ENCODE measurements at regions not wholly inside any gene's neighbourhood (a gene's known extent, or its start where the extent isn't known, plus 50 kb on each side); places are given as distances from the start of the nearest gene placed in this dataset.

DNA sequence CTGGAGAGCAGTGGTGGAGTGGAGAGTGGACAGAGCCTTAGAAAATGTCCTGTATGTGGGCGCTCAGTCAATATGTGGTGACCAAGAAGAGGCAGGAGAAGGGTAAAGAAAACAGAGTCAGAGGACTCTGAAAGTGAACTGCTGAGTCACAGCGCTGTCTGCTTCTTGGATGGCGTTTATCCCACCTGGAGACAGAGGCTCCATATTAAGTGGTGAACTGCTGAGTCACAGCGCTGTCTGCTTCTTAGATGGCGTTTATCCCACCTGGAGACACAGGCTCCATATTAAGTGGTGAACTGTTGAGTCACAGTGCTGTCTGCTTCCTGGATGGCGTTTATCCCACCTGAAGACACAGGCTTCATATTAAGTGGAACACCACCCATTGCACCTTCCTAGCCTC, 119.3 kb upstream of the RALGAPA2 start:
- Mint-ChIP-seq H3K4me1 (ENCODE audit: low read depth, unreplicated experiment) (no peaks in the 10 kb centered on the region), H3K4me3 (ENCODE audit: unreplicated experiment) (no peak overlapping the region), H3K27ac (ENCODE audit: unreplicated experiment) (no peak overlapping the region), H3K27me3 (ENCODE audit: unreplicated experiment) (peaks cover 2% of the 10 kb centered on the region), H3K36me3 (ENCODE audit: unreplicated experiment) (peaks cover 27% of the 10 kb centered on the region), H3K9me3 (ENCODE audit: unreplicated experiment) (peaks cover 10% of the 10 kb centered on the region)
- no peak for DNase-seq
- TF ChIP-seq, protein P1, sequence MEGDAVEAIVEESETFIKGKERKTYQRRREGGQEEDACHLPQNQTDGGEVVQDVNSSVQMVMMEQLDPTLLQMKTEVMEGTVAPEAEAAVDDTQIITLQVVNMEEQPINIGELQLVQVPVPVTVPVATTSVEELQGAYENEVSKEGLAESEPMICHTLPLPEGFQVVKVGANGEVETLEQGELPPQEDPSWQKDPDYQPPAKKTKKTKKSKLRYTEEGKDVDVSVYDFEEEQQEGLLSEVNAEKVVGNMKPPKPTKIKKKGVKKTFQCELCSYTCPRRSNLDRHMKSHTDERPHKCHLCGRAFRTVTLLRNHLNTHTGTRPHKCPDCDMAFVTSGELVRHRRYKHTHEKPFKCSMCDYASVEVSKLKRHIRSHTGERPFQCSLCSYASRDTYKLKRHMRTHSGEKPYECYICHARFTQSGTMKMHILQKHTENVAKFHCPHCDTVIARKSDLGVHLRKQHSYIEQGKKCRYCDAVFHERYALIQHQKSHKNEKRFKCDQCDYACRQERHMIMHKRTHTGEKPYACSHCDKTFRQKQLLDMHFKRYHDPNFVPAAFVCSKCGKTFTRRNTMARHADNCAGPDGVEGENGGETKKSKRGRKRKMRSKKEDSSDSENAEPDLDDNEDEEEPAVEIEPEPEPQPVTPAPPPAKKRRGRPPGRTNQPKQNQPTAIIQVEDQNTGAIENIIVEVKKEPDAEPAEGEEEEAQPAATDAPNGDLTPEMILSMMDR (IDR thresholded peaks at IDR 0.05; ENCODE audit: partially characterized antibody, unreplicated experiment): no peak

DNA sequence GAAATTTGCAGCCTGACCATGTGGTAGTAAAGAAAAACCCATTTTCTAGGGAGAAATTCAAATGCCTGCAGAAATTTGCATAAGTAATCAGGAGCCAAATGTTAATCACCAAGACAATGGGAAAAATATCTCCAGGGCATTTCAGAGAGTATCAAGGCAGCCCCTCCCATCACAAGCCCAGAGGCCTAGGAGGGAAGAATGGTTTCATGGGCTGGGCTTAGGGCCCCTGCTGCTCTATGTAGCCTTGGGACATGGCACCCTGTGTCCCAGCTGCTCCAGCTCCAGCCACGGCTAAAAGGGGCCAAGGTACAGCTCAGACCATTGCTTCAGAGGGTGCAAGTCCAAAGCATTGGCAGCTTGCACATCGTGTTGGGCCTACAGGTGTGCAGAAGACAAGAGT, 117.2 kb upstream of the RALGAPA2 start:
- H3K4me1 Mint-ChIP-seq (ENCODE audit: low read depth, unreplicated experiment): peaks cover under 1% of the 10 kb centered on the region
- TF ChIP-seq, protein P1 (IDR thresholded peaks at IDR 0.05; ENCODE audit: partially characterized antibody, unreplicated experiment): no peak
- H3K9me3 Mint-ChIP-seq (ENCODE audit: unreplicated experiment): peaks cover 12% of the 10 kb centered on the region
- H3K4me3 Mint-ChIP-seq (ENCODE audit: unreplicated experiment): no peak overlapping the region
- no peak overlapping the region for H3K27ac Mint-ChIP-seq (ENCODE audit: unreplicated experiment)
- peaks cover 2% of the 10 kb centered on the region for H3K27me3 Mint-ChIP-seq (ENCODE audit: unreplicated experiment)
- no peak for DNase-seq
- peaks cover 27% of the 10 kb centered on the region for H3K36me3 Mint-ChIP-seq (ENCODE audit: unreplicated experiment)

DNA sequence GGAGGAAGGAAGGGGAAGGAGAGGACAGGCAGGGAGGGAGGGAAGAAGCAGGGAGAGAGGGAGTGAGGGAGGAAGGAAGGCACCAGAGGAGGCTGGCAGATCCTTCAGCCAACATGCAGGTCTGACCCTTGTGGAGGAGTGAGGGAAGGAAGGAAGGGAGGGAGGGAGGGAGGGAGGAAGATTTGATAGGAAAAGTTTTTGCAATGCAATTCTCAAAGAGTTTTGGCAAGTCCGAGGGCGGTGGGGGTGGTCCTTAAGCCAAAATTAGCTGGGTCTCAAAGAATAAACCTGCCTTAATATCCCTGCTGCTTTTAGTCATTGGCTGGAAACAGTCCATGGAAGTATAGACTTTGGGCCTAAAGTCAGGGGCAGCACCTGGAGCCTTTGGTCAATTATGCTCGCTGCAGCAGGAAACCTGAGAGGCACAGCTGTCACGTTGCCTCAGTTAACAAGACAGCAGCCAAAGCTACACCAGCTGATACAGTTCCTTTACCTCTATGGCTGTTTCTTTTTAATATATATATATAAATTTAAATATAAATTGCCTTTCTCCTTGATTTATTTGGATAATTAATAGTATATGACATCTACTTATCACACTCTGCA, 115.7 kb upstream of the RALGAPA2 start:
- H3K4me1 Mint-ChIP-seq (ENCODE audit: low read depth, unreplicated experiment): peaks cover 2% of the 10 kb centered on the region
- H3K4me3 Mint-ChIP-seq (ENCODE audit: unreplicated experiment): no peak overlapping the region
- H3K27me3 Mint-ChIP-seq (ENCODE audit: unreplicated experiment): peaks cover 2% of the 10 kb centered on the region
- no peak for DNase-seq
- H3K9me3 Mint-ChIP-seq (ENCODE audit: unreplicated experiment): peaks cover 12% of the 10 kb centered on the region
- peaks cover 27% of the 10 kb centered on the region for H3K36me3 Mint-ChIP-seq (ENCODE audit: unreplicated experiment)
- TF ChIP-seq, protein P1 (IDR thresholded peaks at IDR 0.05; ENCODE audit: partially characterized antibody, unreplicated experiment): no peak
- H3K27ac Mint-ChIP-seq (ENCODE audit: unreplicated experiment): no peak overlapping the region

DNA sequence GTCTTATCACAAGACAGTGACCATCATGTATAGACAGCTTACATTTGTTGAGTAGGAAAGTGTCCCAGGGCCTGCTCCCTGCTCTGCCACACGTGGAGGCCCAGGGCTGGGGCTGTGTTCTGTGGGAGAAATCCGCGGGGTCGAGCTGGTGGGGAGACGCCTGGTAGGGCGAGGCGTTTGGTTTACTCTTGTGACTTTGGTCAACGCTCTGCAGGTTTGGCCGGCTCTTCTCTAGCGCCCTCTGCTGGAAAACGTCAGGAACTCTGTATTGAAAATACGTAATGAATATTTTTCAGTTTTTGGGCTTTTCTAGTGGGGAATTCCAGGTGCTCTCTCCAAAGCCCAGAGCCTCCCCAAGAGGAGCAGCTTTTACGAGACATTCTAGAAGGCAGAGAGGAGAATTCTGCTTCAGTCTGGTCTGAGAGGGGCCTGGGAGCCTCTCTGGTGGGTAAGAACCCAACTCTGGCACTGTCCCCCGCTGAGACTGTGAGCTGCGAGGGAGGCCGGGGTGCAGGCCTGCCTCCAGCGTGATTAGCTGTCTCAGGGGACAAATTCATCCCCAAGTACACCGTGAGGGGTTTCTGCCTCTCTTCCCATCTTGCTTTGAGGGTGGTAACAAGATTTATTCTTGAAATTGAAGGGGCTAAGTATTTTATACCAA, 112.6 kb upstream of the RALGAPA2 start:
- Mint-ChIP-seq H3K27ac (ENCODE audit: unreplicated experiment) (no peak overlapping the region), H3K36me3 (ENCODE audit: unreplicated experiment) (peaks cover 13% of the 10 kb centered on the region)

DNA sequence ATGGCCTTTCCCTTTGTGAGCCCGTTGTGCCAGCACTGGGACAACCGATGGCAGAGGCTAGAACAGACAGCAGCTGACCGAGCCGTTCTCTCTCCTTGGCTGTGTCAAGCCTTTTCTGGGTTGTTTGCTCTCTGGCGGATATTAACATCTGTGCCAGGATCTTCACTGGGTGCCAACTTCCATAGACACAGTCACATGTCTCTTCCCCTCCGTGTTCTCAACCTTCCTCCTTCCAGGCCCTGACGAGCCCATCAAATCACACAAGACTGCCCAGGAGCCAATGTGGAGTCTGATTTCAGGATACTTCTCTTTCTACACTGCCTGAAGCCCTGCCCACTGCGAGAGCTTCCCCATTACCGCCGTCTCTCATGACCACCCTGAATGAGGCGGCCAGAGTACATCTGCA, 111.0 kb upstream of the RALGAPA2 start:
- no peak overlapping the region for H3K27ac Mint-ChIP-seq (ENCODE audit: unreplicated experiment)
- H3K9me3 Mint-ChIP-seq (ENCODE audit: unreplicated experiment): peaks cover 2% of the 10 kb centered on the region
- no peak overlapping the region for H3K4me3 Mint-ChIP-seq (ENCODE audit: unreplicated experiment)
- DNase-seq: no peak
- H3K27me3 Mint-ChIP-seq (ENCODE audit: unreplicated experiment): peaks cover 1% of the 10 kb centered on the region
- H3K4me1 Mint-ChIP-seq (ENCODE audit: low read depth, unreplicated experiment): peaks cover 7% of the 10 kb centered on the region
- peaks cover 1% of the 10 kb centered on the region for H3K36me3 Mint-ChIP-seq (ENCODE audit: unreplicated experiment)
- TF ChIP-seq, protein P1 (IDR thresholded peaks at IDR 0.05; ENCODE audit: partially characterized antibody, unreplicated experiment): no peak

More for the DNA sequence above, 112.6 kb upstream of the RALGAPA2 start:
- Mint-ChIP-seq H3K27me3 (ENCODE audit: unreplicated experiment) (peaks cover 4% of the 10 kb centered on the region), H3K9me3 (ENCODE audit: unreplicated experiment) (peaks cover 9% of the 10 kb centered on the region), H3K4me1 (ENCODE audit: low read depth, unreplicated experiment) (peaks cover 7% of the 10 kb centered on the region), H3K4me3 (ENCODE audit: unreplicated experiment) (no peak overlapping the region)
- TF ChIP-seq, protein P1 (IDR thresholded peaks at IDR 0.05; ENCODE audit: partially characterized antibody, unreplicated experiment): peak; percentile 94
- DNase-seq: peak; percentile 75

Measured in glutamatergic neuron (in vitro differentiated cells).